Small intestine (tissue), 7 donors: ENCODE measurements at regions not wholly inside any gene's neighbourhood (a gene's known extent, or its start where the extent isn't known, plus 50 kb on each side); places are given as distances from the start of the nearest gene placed in this dataset.

ENCODE experiments used
- DNase-seq, 2 donors: peaks; one replicate each; pipeline versions ENCODE4 v3.0.0 to v3.0.0-alpha.2; 2013
- FAIRE-seq: peaks from 2 replicates; lab custom pipeline; 2012; peaks lifted over from hg19 to GRCh38; lab: Jason Lieb, UNC
- H3K27ac ChIP-seq, 3 donors: one replicate each; pipeline ENCODE4 v1.5.1; 2013; ENCODE audit warnings: low read length in 2 of 3, mild to moderate bottlenecking in 2 of 3, control low read depth in 1 of 3, inconsistent platforms in 1 of 3, low read depth in 1 of 3, moderate library complexity in 1 of 3
- H3K27me3 ChIP-seq, 3 donors: one replicate each; pipeline ENCODE4 v1.6.1; 2013; ENCODE audit warnings: low read length in 3 of 3, inconsistent platforms in 1 of 3; ENCODE audit not compliant: control insufficient read depth in 3 of 3, insufficient read depth in 3 of 3
- H3K36me3 ChIP-seq, 3 donors: one replicate each; pipeline ENCODE4 v1.6.1; 2013; ENCODE audit warnings: low read length in 3 of 3, inconsistent platforms in 1 of 3, low read depth in 1 of 3, mild to moderate bottlenecking in 1 of 3, moderate library complexity in 1 of 3; ENCODE audit not compliant: control insufficient read depth in 3 of 3, insufficient read depth in 2 of 3
- H3K4me1 ChIP-seq, 3 donors: one replicate each; pipeline ENCODE4 v1.6.1; 2013; ENCODE audit warnings: low read length in 2 of 3, inconsistent platforms in 1 of 3, low read depth in 1 of 3, mild to moderate bottlenecking in 1 of 3, moderate library complexity in 1 of 3; ENCODE audit not compliant: control insufficient read depth in 3 of 3, insufficient read depth in 2 of 3
- H3K4me3 ChIP-seq, 3 donors: one replicate each; pipeline ENCODE4 v1.5.1; 2013; ENCODE audit warnings: low read length in 3 of 3, control low read depth in 1 of 3, inconsistent platforms in 1 of 3, low read depth in 1 of 3, mild to moderate bottlenecking in 1 of 3, moderate library complexity in 1 of 3
- H3K9me3 ChIP-seq, 2 donors: one replicate each; pipeline ENCODE4 v1.6.1; 2013; ENCODE audit warnings: low read depth in 1 of 2, low read length in 1 of 2; ENCODE audit not compliant: control insufficient read depth in 2 of 2, insufficient read depth in 1 of 2
- WGBS, 3 donors: extraction: QIAGEN DNeasy Blood & Tissue Kit; methylation state at CpG; one replicate each; pipeline ENCODE4 v1.1.7; 2013; 5-methylcytosine and 5-hydroxymethylcytosine counted together
- donor health status: healthy with polysubstance abuse.
- donor health status: control.
- donor health status: control.
- donor health status: Bipolar disorder and iron deficiency.
- donor health status: healthy.

GRCh38 chr18:55811925-55812324 lies 223.9 kb upstream of the TCF4 start:
- WGBS, 3 donors, result 56 to 65% (median 61%) methylated on average over 3 of the region's 3 CpGs
- no peak overlapping the region for H3K4me3 ChIP-seq
- H3K27me3 ChIP-seq, result no peaks in the 10 kb centered on the region
- no peak for DNase-seq
- H3K36me3 ChIP-seq, result no peaks in the 10 kb centered on the region
- no peaks in the 10 kb centered on the region for H3K4me1 ChIP-seq
- H3K9me3 ChIP-seq, result no peaks in the 10 kb centered on the region
- H3K27ac ChIP-seq, result no peak overlapping the region
- no peak for FAIRE-seq

- Histone ChIP-seq H3K9me3 (no peaks in the 10 kb centered on the region), H3K27ac (no peak overlapping the region), H3K4me3 (no peak overlapping the region), H3K36me3 (no peaks in the 10 kb centered on the region), H3K4me1 (no peaks in the 10 kb centered on the region), H3K27me3 (no peaks in the 10 kb centered on the region)
- no peak for FAIRE-seq
- DNase-seq, result no peak
- WGBS, 3 donors, result 78 to 90% (median 88%) methylated on average over 3 of the region's 3 CpGs
Measured at GRCh38 chr18:55805666-55806065, 217.7 kb upstream of the TCF4 start.

- Histone ChIP-seq H3K36me3 (no peaks in the 10 kb centered on the region), H3K4me3 (no peak overlapping the region), H3K27ac (peak overlapping the region in 2 of 3 donors; percentile 17 to 55), H3K4me1 (no peaks in the 10 kb centered on the region), H3K9me3 (no peaks in the 10 kb centered on the region), H3K27me3 (no peaks in the 10 kb centered on the region)
- 48 to 59% (median 49%) methylated on average over 2 of the region's 2 CpGs for WGBS, 3 donors
- no peak for FAIRE-seq
- DNase-seq, result no peak
Measured at GRCh38 chr18:55795101-55795669, 207.2 kb upstream of the TCF4 start.

- FAIRE-seq (no peak), DNase-seq (no peak)
- H3K4me3 ChIP-seq, result no peak overlapping the region
- no peaks in the 10 kb centered on the region for H3K27me3 ChIP-seq
- no peaks in the 10 kb centered on the region for H3K4me1 ChIP-seq
- 50 to 55% (median 50%) methylated on average over 8 of the region's 8 CpGs for WGBS, 3 donors
- no peaks in the 10 kb centered on the region for H3K9me3 ChIP-seq
- H3K27ac ChIP-seq, result peak overlapping the region in 2 of 3 donors; percentile 17 to 55
- no peaks in the 10 kb centered on the region for H3K36me3 ChIP-seq
Measured at GRCh38 chr18:55794288-55795052, 206.5 kb upstream of the TCF4 start.

- no peaks in the 10 kb centered on the region for H3K36me3 ChIP-seq
- no peaks in the 10 kb centered on the region for H3K27me3 ChIP-seq
- FAIRE-seq (no peak), DNase-seq (no peak)
- H3K27ac ChIP-seq, result no peak overlapping the region
- H3K4me1 ChIP-seq, result no peaks in the 10 kb centered on the region
- no peak overlapping the region for H3K4me3 ChIP-seq
- H3K9me3 ChIP-seq, result peaks cover 0 to 4% of the 10 kb centered on the region in 2 donors
Measured at GRCh38 chr18:55790296-55790695, 202.3 kb upstream of the TCF4 start.

GRCh38 chr18:55787536-55788073 lies 199.6 kb upstream of the TCF4 start:
- 59 to 75% (median 69%) methylated on average over 3 of the region's 3 CpGs for WGBS, 3 donors
- no peak for FAIRE-seq
- Histone ChIP-seq H3K27me3 (no peaks in the 10 kb centered on the region), H3K4me3 (no peak overlapping the region), H3K9me3 (peaks cover 0 to 4% of the 10 kb centered on the region in 2 donors), H3K4me1 (no peaks in the 10 kb centered on the region), H3K27ac (no peak overlapping the region), H3K36me3 (no peaks in the 10 kb centered on the region)
- DNase-seq, result no peak

- Histone ChIP-seq H3K36me3 (no peaks in the 10 kb centered on the region), H3K4me1 (no peaks in the 10 kb centered on the region), H3K27me3 (no peaks in the 10 kb centered on the region), H3K4me3 (no peak overlapping the region), H3K27ac (no peak overlapping the region), H3K9me3 (peaks cover 0 to 4% of the 10 kb centered on the region in 2 donors)
- FAIRE-seq, result no peak
- 35 to 58% (median 53%) methylated on average over 2 of the region's 2 CpGs for WGBS, 3 donors
- no peak for DNase-seq
Measured at GRCh38 chr18:55786651-55787272, 198.8 kb upstream of the TCF4 start.

- no peak for FAIRE-seq
- no peak overlapping the region for H3K27ac ChIP-seq
- no peaks in the 10 kb centered on the region for H3K9me3 ChIP-seq
- H3K4me1 ChIP-seq, result no peaks in the 10 kb centered on the region
- no peaks in the 10 kb centered on the region for H3K36me3 ChIP-seq
- 63 to 77% (median 63%) methylated on average over 2 of the region's 2 CpGs for WGBS, 3 donors
- no peak for DNase-seq
- no peak overlapping the region for H3K4me3 ChIP-seq
- peaks cover 0 to 21% (median 4%) of the 10 kb centered on the region in 3 donors for H3K27me3 ChIP-seq
Measured at GRCh38 chr18:55783921-55784320, 195.9 kb upstream of the TCF4 start.
